H9 (cell line): ENCODE measurements at regions not wholly inside any gene's neighbourhood (a gene's known extent, or its start where the extent isn't known, plus 50 kb on each side); places are given as distances from the start of the nearest gene placed in this dataset.

Experiments used
- DNase-seq: peaks from one replicate; pipeline ENCODE4 v3.0.0-alpha.2; 2017
- H2AFZ ChIP-seq: one replicate; pipeline ENCODE4 v1.6.1; 2013; ENCODE audit warnings: mild to moderate bottlenecking, low read length, control low read depth, moderate library complexity
- H2AK5ac ChIP-seq: 2 replicates; pipeline ENCODE4 v1.6.1; 2013; ENCODE audit warnings: low read length, control low read depth, mixed read lengths; ENCODE audit not compliant: insufficient read length
- H2BK120ac ChIP-seq: one replicate; pipeline ENCODE4 v1.6.1; 2013; ENCODE audit warnings: low read depth, mild to moderate bottlenecking, low read length, control low read depth, inconsistent platforms; ENCODE audit not compliant: poor library complexity, severe bottlenecking
- H2BK12ac ChIP-seq: 2 replicates; pipeline ENCODE4 v1.6.1; 2013; ENCODE audit warnings: low read length, control low read depth, mixed read lengths, low read depth; ENCODE audit not compliant: insufficient read length
- H2BK15ac ChIP-seq: 2 replicates; pipeline ENCODE4 v1.6.1; 2013; ENCODE audit warnings: low read depth, low read length, control low read depth
- H2BK20ac ChIP-seq: one replicate; pipeline ENCODE4 v1.6.1; 2013; ENCODE audit warnings: low read depth, mild to moderate bottlenecking, low read length, control low read depth, inconsistent platforms; ENCODE audit not compliant: poor library complexity, severe bottlenecking
- H2BK5ac ChIP-seq: 2 replicates; pipeline ENCODE4 v1.6.1; 2013; ENCODE audit warnings: low read length, control low read depth, mixed read lengths; ENCODE audit not compliant: insufficient read length
- H3K14ac ChIP-seq: 2 replicates; pipeline ENCODE4 v1.6.1; 2013; ENCODE audit warnings: low read length, control low read depth; ENCODE audit not compliant: insufficient read depth
- H3K18ac ChIP-seq: 2 replicates; pipeline ENCODE4 v1.6.1; 2013; ENCODE audit warnings: low read depth, mild to moderate bottlenecking, mixed read lengths, low read length, control low read depth; ENCODE audit not compliant: insufficient read length
- H3K23ac ChIP-seq: 2 replicates; pipeline ENCODE4 v1.6.1; 2013; ENCODE audit warnings: low read length, control low read depth, mixed read lengths, low read depth; ENCODE audit not compliant: insufficient read length
- H3K23me2 ChIP-seq: 2 replicates; pipeline ENCODE4 v1.6.1; 2013; ENCODE audit warnings: low read depth, mild to moderate bottlenecking, mixed read lengths, low read length, control low read depth; ENCODE audit not compliant: insufficient read length, poor library complexity, severe bottlenecking
- H3K27ac ChIP-seq: 2 replicates; pipeline ENCODE4 v1.5.1; 2013; ENCODE audit warnings: low read length, control low read depth, mixed read lengths, low read depth; ENCODE audit not compliant: insufficient read length
- H3K27me3 ChIP-seq: 2 replicates; pipeline ENCODE4 v1.6.1; 2013; ENCODE audit warnings: low read length, control low read depth, inconsistent platforms; ENCODE audit not compliant: insufficient read depth
- H3K4ac ChIP-seq: 2 replicates; pipeline ENCODE4 v1.6.1; 2013; ENCODE audit warnings: low read depth, mild to moderate bottlenecking, control low read depth, inconsistent platforms, low read length, moderate library complexity
- H3K4me1 ChIP-seq: 2 replicates; pipeline ENCODE4 v1.6.1; 2013; ENCODE audit warnings: low read length, control low read depth, inconsistent platforms; ENCODE audit not compliant: insufficient read depth
- H3K4me2 ChIP-seq: 2 replicates; pipeline ENCODE4 v1.6.1; 2013; ENCODE audit warnings: low read length, control low read depth, mixed read lengths; ENCODE audit not compliant: insufficient read length, insufficient read depth
- H3K56ac ChIP-seq: 2 replicates; pipeline ENCODE4 v1.6.1; 2013; ENCODE audit warnings: low read depth, mild to moderate bottlenecking, mixed read lengths, low read length, control low read depth; ENCODE audit not compliant: insufficient read length
- H3K79me1 ChIP-seq: 2 replicates; pipeline ENCODE4 v1.6.1; 2013; ENCODE audit warnings: low read depth, mild to moderate bottlenecking, moderate library complexity, low read length, control low read depth, inconsistent platforms; ENCODE audit not compliant: insufficient read depth, poor library complexity, severe bottlenecking
- H3K79me2 ChIP-seq: 2 replicates; pipeline ENCODE4 v1.6.1; 2013; ENCODE audit warnings: low read length, control low read depth, inconsistent platforms; ENCODE audit not compliant: insufficient read depth
- H3K9ac ChIP-seq: 2 replicates; pipeline ENCODE4 v1.6.1; 2013; ENCODE audit warnings: low read length, control low read depth, mixed read lengths; ENCODE audit not compliant: insufficient read length; ENCODE audit errors: extremely low read depth
- H3K9me3 ChIP-seq: one replicate; pipeline ENCODE4 v1.6.1; 2013; ENCODE audit warnings: low read depth, low read length, inconsistent platforms; ENCODE audit not compliant: control insufficient read depth
- H3T11ph ChIP-seq: one replicate; pipeline ENCODE4 v1.6.1; 2013; ENCODE audit warnings: mild to moderate bottlenecking, low read length, control low read depth, inconsistent platforms
- H4K20me1 ChIP-seq: one replicate; pipeline ENCODE4 v1.6.1; 2013; ENCODE audit not compliant: control insufficient read depth, insufficient read length, insufficient read depth
- H4K5ac ChIP-seq: 2 replicates; pipeline ENCODE4 v1.6.1; 2013; ENCODE audit warnings: low read depth, mild to moderate bottlenecking, mixed read lengths, low read length, control low read depth; ENCODE audit not compliant: insufficient read length
- H4K8ac ChIP-seq: replicated peaks from 2 replicates; pipeline ENCODE4 v1.6.1; 2013; ENCODE audit warnings: low read length, control low read depth, mixed read lengths, low read depth; ENCODE audit not compliant: insufficient read length
- H4K91ac ChIP-seq: 2 replicates; pipeline ENCODE4 v1.6.1; 2013; ENCODE audit warnings: low read depth, mild to moderate bottlenecking, moderate library complexity, mixed read lengths, low read length, control low read depth; ENCODE audit not compliant: insufficient read length
- H3K27ac Mint-ChIP-seq, 3 experiments: 2 replicates in 2 of 3; 3 replicates in 1 of 3; pipeline ENCODE4 v1.8.0; 2020 to 2021; ENCODE audit warnings: mixed read lengths in 3 of 3, mild to moderate bottlenecking in 1 of 3, moderate library complexity in 1 of 3
- H3K27me3 Mint-ChIP-seq: 2 replicates; pipeline ENCODE4 v1.8.0; 2021; ENCODE audit warnings: low read depth, mild to moderate bottlenecking, moderate library complexity, mixed read lengths
- H3K36me3 Mint-ChIP-seq, 3 experiments: 2 replicates in 2 of 3; 3 replicates in 1 of 3; pipeline ENCODE4 v1.8.0; 2020 to 2021; ENCODE audit warnings: low read depth in 3 of 3, mixed read lengths in 3 of 3; ENCODE audit not compliant: insufficient read depth in 1 of 3
- H3K4me1 Mint-ChIP-seq, 2 experiments: 2 replicates each; pipeline ENCODE4 v1.8.0; 2020; ENCODE audit warnings: mixed read lengths in 2 of 2
- H3K4me3 Mint-ChIP-seq, 2 experiments: 2 replicates in 1 of 2; 3 replicates in 1 of 2; pipeline ENCODE4 v1.8.0; 2020 to 2021; ENCODE audit warnings: mild to moderate bottlenecking in 2 of 2, mixed read lengths in 2 of 2, moderate library complexity in 1 of 2
- H3K9me3 Mint-ChIP-seq, 2 experiments: 2 replicates in 1 of 2; 3 replicates in 1 of 2; pipeline ENCODE4 v1.8.0; 2020; ENCODE audit warnings: mild to moderate bottlenecking in 2 of 2, mixed read lengths in 2 of 2, moderate library complexity in 1 of 2
- CTCF ChIP-seq: fragments of 200-600 bp; sonication (generic); conservative IDR thresholded peaks from 3 replicates; pipeline ENCODE4 v1.8.0; 2021; ENCODE audit warnings: antibody characterized with exemption, mild to moderate bottlenecking
- WGBS: extraction: QIAGEN DNeasy Blood & Tissue Kit; methylation state at CpG from one replicate; pipeline ENCODE4 v1.1.7; 2013; ENCODE audit warnings: missing lambda C conversion rate, low lambda C conversion rate, mixed read lengths; ENCODE audit not compliant: insufficient read length; ENCODE audit errors: extremely low coverage; 5-methylcytosine and 5-hydroxymethylcytosine counted together

GRCh38 chr12:61524851-61525250 lies 735.4 kb upstream of the USP15 start:
- H3K18ac ChIP-seq = no peak overlapping the region
- no peak overlapping the region for H3K14ac ChIP-seq
- no peaks in the 10 kb centered on the region for H4K20me1 ChIP-seq
- no peak overlapping the region for H4K5ac ChIP-seq
- Mint-ChIP-seq H3K4me1 (peaks cover 31 to 32% of the 10 kb centered on the region in 2 experiments), H3K27me3 (peaks cover 3% of the 10 kb centered on the region; the same call in 1 of the 2 replicates), H3K36me3 (no peaks in the 10 kb centered on the region; a peak in 2 of 7 replicates), H3K4me3 (no peak overlapping the region), H3K9me3 (peaks cover 0 to 2% of the 10 kb centered on the region in 2 experiments; a peak in 2 of 5 replicates), H3K27ac (no peak overlapping the region)
- no peaks in the 10 kb centered on the region for H3K9me3 ChIP-seq
- TF ChIP-seq CTCF = no peak
- no peak overlapping the region for H3K4me2 ChIP-seq
- no peak overlapping the region for H3T11ph ChIP-seq
- no CpG with 5 or more reads among the region's 2 CpGs for WGBS
- H3K4me1 ChIP-seq = peaks cover 7% of the 10 kb centered on the region; the same call in 1 of the 2 replicates
- no peak overlapping the region for H2AFZ ChIP-seq
- no peak overlapping the region for H3K23ac ChIP-seq
- no peak overlapping the region for H3K56ac ChIP-seq
- no peaks in the 10 kb centered on the region for H3K79me1 ChIP-seq
- H2BK15ac ChIP-seq = no peak overlapping the region
- H2AK5ac ChIP-seq = no peak overlapping the region
- no peak overlapping the region for H4K91ac ChIP-seq
- no peak overlapping the region for H2BK20ac ChIP-seq
- no peak overlapping the region for H2BK5ac ChIP-seq
- H4K8ac ChIP-seq = no peak overlapping the region
- no peak for DNase-seq
- no peak overlapping the region for H2BK12ac ChIP-seq
- H2BK120ac ChIP-seq = no peak overlapping the region
- no peak overlapping the region for H3K27ac ChIP-seq
- no peaks in the 10 kb centered on the region for H3K27me3 ChIP-seq
- H3K9ac ChIP-seq = no peak overlapping the region
- H3K23me2 ChIP-seq = no peaks in the 10 kb centered on the region
- H3K79me2 ChIP-seq = no peaks in the 10 kb centered on the region
- no peak overlapping the region for H3K4ac ChIP-seq
